ENCODE measurements at regions not wholly inside any gene's neighbourhood (a gene's known extent, or its start where the extent isn't known, plus 50 kb on each side); places are given as distances from the start of the nearest gene placed in this dataset.

- no peak for TF ChIP-seq CTCF (IDR thresholded peaks at IDR 0.05)
- TF ChIP-seq POLR2A (IDR thresholded peaks at IDR 0.05): no peak
Observed at GRCh38 chr2:104452558-104452957, 401.4 kb upstream of the POU3F3 start.

All from uterus (tissue), 2 donors.